SK-MEL-5 (cell line): ENCODE measurements at regions not wholly inside any gene's neighbourhood (a gene's known extent, or its start where the extent isn't known, plus 50 kb on each side); places are given as distances from the start of the nearest gene placed in this dataset.

Experiments
- DNase-seq: peaks from one replicate; pipeline ENCODE4 v3.0.0-alpha.2; 2016; ENCODE audit warnings: low read depth, low spot score
- in situ Hi-C: cut with HindIII; loops from 2 replicates; pipeline ENCODE4 v1.10.0; 2016; ENCODE audit warnings: low sequenced_read_pairs, high pct_unique_total_duplicates, low pct_unique_long_range_greater_than_20kb

- DNase-seq = no peak
- in situ Hi-C loops = no loop called here
Measured at GRCh38 chr3:102177075-102177755, 257.6 kb upstream of the ZPLD1 start.

DNA sequence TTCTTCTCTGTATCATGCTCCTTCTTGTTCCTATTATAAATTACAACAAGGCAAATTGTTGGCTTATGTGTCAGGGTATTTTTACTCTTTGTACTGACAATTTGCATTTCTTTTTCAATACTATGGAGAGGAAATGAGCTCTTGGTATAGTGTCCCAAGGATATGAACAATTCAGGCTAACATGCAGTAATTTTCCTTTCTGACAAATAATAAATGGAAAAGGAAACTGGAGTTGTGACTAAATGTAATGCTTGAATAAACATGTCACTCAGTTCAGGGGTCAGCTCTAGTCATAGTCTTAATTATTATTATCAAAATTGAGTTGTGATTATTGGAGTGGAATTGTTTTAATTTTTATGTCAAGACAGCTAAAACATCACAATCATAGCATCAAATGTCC is 256.0 kb upstream of the ZPLD1 start:
- in situ Hi-C loops = no loop called here
- no peak for DNase-seq

DNA sequence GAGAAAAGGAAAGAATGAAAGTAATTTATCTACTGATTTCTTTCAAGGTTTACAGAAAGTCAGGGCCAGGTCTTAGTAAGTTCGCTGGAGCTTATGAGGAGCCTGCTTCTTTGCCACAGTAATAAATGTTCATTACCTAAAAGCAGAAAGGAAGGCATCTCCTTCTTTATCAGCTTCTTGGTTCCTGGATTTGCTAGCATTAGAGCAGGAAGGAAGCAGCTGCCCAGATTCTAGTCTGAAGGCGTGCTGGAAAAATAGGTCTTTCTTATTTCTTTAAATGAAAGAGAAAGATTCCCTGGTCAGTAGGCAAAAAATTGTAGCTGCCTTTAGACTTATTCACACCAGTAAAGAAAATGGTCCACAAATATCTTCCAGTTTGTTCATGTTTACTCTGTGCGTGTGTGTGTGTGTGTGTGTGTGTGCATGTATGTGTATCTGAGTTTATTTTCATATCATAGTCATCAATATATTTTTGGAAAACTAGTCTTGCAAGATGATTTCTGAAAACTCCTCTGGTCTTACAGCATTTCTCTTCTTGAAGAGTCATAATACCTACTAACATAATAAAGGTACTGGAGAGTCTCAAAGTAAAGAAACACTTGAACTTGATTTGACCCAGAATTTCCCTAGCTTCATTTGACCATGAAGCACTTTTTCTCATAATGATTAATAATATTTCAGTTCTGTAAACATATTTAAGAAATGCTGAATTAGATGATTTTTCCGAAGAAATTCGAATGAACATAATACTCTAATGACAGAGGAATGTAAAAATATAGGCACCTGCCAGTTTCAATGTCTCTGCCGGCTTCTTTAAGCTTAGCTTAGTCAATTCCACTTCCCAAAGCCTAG is 255.3 kb upstream of the ZPLD1 start:
- DNase-seq = no peak
- in situ Hi-C loops = no loop called here

DNA sequence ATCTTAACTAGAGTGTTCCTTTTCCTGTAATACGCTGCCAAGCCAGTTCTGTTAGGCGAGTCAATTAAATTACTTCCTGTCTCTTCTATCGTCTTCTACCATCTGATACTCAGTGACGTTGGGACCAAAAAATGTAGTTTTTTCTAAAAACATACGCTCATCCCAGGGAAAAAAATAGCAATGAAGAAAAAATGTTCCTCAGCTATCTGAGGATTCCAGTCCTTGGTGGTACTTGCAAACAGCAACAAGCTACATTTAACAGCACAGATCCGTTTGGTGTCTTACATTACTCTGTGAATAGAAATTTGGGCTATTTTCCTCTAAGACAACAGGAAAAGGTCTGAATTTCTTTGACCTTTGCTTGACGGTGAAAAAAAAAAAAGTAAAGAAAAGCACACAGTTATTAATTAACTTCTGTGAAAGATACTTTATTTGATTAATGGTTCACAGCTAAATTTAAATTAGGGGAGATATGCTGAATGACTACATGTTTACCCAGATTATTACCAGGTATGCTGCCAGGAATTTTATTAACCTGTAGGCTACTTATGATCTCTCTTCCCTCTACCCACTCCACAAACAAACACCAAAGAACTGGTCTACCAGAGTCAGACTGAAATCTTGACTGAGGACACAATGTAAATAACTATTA is 254.4 kb upstream of the ZPLD1 start:
- in situ Hi-C loops = no loop called here
- no peak for DNase-seq

GRCh38 chr3:102181175-102181920 is 253.5 kb upstream of the ZPLD1 start:
- DNase-seq = no peak
- in situ Hi-C loops = no loop called here

DNA sequence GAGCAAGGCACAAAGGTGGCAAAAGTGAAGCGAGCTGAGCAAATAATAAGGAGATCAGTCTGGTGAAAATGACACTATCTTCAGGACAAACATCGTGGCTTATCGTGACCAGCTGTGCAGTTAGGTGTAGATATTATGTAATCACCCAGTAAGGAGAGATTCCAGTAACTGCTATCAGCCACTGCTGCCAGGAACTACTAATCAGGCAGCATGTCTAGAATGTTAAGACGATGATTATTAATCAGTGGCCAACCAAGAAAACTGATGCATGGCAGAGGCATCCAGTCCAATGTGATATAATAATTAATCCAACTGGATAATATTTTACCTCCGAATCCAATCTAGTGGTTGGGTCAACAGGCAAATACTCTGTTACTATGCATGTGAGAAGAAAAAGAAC is 252.7 kb upstream of the ZPLD1 start:
- in situ Hi-C loops = no loop called here
- no peak for DNase-seq

DNA sequence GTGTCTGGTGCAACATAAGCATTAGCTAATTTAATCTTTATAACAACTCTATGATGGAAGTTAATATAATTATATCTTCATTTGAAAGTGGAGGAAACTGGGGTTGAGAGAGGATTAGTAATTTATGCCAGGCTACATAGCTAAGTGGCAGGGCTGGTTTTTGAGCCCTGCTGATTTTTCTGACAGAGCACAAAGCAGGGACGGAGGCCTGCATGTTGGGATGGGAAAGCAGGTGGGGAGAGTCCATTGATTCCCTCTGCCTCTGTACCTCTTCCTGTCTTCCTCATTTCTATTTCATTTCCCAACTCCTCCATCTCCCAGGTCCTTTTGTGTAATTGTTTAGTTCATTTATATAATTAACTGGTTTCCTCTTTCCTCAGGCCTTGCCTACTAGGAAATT is 251.6 kb upstream of the ZPLD1 start:
- no peak for DNase-seq
- in situ Hi-C loops = no loop called here

DNA sequence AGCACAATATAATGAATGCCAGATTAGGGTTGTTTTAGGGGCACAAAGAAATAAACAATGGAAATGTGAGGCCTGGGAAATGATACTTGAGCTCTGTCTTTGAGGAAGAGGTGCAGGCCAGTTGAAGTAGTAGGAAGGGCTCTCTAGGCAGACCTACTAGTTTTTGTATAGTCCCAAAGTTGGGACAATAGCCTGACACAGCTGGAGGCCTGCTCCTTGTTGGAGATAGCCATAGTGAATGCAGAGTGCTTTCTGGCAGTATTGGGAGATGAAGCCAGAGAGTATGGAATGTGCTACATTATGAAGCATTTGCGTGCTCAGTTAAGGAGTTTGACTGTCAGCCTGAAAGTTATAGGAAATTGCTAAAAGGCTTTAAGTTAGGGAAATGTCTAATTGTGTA is 251.2 kb upstream of the ZPLD1 start:
- in situ Hi-C loops = no loop called here
- no peak for DNase-seq

- no peak for DNase-seq
- in situ Hi-C loops = no loop called here
Measured at GRCh38 chr3:102189541-102189940, 245.3 kb upstream of the ZPLD1 start.

DNA sequence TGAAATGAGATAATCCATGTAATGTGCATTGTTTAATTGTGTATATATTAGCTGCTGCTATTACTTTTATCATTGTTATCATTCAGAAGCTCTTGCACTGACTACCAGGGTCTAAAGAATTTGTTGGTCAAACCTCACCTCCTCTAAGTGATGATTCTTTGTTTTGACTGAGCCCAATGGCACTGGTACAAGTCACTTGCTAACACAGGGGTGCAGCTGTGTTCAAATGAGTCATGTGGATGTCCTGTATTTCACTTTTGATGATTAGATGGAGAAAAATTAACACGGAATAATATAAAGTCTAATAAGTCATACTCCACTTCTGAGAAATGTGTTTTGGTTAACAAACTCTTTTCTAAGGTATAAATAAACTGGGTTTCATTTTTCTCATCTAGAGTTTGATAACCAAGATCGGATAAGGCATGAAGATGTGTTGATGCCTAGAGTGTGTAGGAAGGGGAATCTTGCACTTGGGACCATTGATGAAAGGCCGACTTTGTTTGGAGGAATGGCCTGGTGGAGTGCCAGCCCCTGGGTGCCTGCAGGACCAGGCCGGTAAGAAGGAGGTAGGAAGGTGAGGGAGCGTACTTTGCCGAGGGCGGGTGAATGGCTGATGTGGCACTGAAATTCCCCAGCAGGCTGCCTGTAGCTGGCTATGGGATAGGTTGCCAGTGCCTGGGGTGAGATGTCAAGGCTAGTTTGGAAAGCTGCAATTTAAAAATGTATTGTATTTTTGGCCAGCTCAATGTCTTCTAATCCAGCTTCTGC is 244.7 kb upstream of the ZPLD1 start:
- DNase-seq = no peak
- in situ Hi-C loops = no loop called here

DNA sequence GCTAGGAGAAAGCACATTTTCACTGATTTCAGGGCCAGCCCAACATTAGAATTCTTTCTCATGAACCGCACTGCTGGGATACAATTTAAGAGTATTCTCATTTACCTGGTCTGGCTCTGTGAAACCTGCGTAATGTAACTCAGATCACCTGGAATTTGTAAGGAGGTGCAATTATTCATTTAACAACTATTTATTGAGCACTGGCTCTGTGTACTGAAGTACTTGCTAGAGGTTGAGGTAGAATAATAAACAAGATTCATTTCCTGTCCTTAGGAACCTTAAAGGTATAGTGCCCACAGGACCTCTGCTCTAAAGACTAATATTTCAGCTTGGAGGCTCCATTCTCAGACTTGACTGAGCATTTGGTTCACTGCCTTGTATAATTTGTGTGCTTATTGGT is 242.2 kb upstream of the ZPLD1 start:
- no peak for DNase-seq
- in situ Hi-C loops = no loop called here

DNA sequence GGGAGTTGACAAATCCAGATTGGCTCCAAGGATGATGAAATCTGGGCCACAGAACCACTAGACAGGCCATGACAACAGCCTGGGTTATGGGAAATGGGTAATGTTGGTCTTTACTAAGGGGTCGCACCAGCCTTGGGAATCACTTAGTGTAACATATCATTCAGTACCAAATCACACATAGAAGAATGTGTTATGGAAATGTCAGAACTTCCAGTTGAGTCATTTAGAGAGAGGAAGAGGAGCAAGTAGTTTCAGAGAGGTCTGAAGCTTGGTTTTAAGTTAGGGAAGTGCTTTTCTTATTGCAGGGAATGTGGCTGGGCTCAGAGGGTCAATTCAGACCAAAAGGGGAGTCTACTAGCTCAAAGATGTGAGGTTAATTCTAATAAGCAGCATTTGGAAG is 241.6 kb upstream of the ZPLD1 start:
- in situ Hi-C loops = no loop called here
- DNase-seq = no peak

GRCh38 chr3:102194001-102194400 is 240.8 kb upstream of the ZPLD1 start:
- in situ Hi-C loops = no loop called here
- no peak for DNase-seq

DNA sequence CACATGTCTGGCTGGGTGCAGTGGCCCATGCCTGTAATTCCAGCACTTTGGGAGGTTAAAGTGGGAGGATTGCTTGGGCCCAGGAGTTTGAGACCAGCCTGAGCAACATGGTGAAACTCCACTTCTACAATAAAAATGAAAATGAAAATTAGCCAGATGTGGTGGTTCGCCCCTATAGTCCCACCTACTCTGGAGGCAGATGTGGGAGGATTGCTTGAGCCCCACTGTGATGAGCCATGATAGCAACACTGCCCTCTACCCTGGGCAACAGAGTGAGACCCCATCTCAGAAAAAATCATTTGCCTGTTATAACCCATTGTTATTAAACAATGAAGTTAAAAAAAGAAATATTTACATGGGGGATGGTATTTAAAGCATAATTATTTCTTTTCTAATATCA is 240.1 kb upstream of the ZPLD1 start:
- DNase-seq = no peak
- in situ Hi-C loops = no loop called here

DNA sequence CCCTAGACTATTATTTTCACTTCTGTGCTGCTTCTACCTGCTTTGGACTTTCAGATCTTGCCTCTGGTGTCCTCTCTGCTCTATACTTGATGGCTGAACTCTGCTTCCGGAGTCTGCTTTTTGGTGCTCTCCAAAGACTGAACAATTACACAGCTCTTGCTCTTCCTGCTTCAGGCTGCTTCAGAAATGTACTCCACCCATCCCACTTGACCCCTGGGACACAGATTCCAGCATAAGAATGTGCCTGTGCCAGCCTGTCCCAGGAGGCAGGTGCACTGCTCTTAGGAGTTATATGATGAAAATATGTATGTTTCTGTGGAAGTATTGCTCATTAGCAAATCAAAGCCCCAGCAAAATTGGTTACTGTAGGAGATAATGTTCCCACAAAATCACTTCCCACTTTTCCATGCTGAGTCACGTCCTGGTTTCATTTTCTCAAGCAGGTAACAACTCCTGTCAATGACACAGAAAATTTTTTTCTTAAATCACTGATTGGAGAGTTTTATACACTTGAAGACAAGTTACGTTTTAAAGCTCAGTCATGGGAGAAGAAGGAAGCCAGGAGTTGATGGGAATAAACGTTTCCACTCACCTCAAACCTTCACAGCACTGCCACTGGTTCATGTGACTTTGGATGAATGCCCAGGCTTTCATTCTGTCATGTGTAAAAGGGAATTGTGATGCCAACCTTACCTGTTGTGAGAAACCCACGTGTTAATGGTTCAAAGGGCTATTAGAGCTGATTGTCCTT is 239.4 kb upstream of the ZPLD1 start:
- in situ Hi-C loops = no loop called here
- DNase-seq = no peak

- in situ Hi-C loops = no loop called here
- no peak for DNase-seq
Measured at GRCh38 chr3:102200126-102200525, 234.7 kb upstream of the ZPLD1 start.

DNA sequence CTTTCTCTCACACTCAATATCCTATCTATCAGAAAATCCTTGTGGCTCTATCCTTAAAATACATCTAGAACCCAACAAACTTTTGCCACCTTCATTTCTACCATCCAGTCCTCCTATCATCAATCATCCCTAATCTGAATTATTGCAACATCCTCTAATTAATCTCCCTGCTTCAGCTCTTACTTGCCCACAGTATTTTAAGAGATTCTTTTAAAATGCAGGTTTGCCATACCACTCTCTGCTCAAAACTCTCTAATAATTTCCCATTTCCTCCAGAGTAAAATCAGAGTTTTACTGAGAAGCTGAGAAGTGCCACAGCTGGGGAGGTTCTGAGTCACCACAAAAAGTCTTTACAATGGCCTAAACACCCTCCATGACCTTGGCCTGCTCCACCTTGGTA is 234.3 kb upstream of the ZPLD1 start:
- in situ Hi-C loops = no loop called here
- no peak for DNase-seq
